IgD-negative memory B cell (primary cell): ENCODE measurements at regions not wholly inside any gene's neighbourhood (a gene's known extent, or its start where the extent isn't known, plus 50 kb on each side); places are given as distances from the start of the nearest gene placed in this dataset.
"Not testable (repeated sequence)": the region's sequence is repeated elsewhere in the genome, so short reads cannot be mapped to it uniquely, and the experiment has no call there.

ENCODE experiments used
- H3K27ac Mint-ChIP-seq, 3 donors: one replicate each; pipeline ENCODE4 v1.8.0; 2020 to 2022; ENCODE audit warnings: mild to moderate bottlenecking in 3 of 3, mixed read lengths in 3 of 3, moderate library complexity in 1 of 3
- H3K27me3 Mint-ChIP-seq: one replicate; pipeline ENCODE4 v1.8.0; 2021; ENCODE audit warnings: mixed read lengths
- H3K36me3 Mint-ChIP-seq: one replicate; pipeline ENCODE4 v1.8.0; 2020; ENCODE audit warnings: mild to moderate bottlenecking, mixed read lengths
- H3K4me1 Mint-ChIP-seq, 3 donors: one replicate each; pipeline ENCODE4 v1.8.0; 2020 to 2022; ENCODE audit warnings: mixed read lengths in 3 of 3, mild to moderate bottlenecking in 1 of 3
- H3K4me3 Mint-ChIP-seq, 4 donors: one replicate each; pipeline ENCODE4 v1.8.0; 2020 to 2022; ENCODE audit warnings: mild to moderate bottlenecking in 4 of 4, mixed read lengths in 4 of 4, moderate library complexity in 3 of 4
- H3K9me3 Mint-ChIP-seq, 3 donors: one replicate each; pipeline ENCODE4 v1.8.0; 2020 to 2021; ENCODE audit warnings: mixed read lengths in 3 of 3, mild to moderate bottlenecking in 1 of 3

DNA sequence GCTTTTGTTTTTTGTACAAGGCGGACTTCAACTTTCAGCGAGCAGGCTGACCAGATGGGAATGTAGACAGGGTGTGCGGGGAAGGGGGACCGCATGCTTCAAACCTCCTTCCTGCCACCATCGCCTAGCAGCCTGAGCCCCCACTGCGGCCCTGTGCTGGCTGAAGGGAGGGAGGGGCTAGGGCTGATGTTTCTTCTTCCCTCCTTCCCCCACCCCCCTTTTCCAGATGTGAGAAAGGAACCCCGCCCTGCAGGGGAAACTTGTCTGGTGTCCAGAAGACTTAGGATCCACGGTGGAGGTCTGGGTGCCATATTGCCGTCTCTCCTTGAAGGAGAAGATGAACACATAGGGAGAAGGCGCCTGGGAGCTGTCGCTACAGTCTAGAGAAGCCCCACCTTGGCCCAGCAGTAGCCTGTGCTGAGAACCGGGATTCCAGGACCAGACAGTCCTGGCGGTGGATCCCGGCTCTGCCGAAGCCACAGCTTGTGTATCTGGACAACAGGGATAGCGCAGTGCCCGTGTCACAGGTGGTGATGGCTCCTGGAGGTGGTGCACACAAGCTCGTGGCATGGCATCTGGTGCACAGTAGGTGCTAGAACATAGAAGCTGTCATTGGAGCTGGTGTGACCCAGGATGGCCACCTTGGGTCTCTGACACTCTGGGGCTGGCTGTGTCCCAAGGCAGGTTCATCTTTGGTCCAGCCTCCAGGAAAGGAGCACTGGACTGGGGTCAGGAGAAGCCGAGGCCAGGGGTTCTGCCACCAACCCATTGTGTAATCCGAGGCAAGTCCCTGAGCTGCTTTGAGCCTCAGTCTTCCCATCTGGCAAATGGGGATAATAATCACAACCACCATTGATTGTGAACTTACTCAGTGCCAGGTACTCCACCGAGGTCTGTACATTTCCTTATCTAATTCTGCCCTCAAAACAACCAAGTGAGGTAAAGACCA, 205.6 kb downstream of the C9orf50 start:
- Mint-ChIP-seq H3K9me3 (peaks cover 2 to 5% (median 3%) of the 10 kb centered on the region in 3 donors), H3K36me3 (no peaks in the 10 kb centered on the region), H3K4me3 (peak overlapping the region in 2 of 4 donors; percentile 17 to 98), H3K4me1 (peaks cover 6 to 19% (median 16%) of the 10 kb centered on the region in 3 donors), H3K27me3 (no peaks in the 10 kb centered on the region), H3K27ac (peak overlapping the region; percentile 16 to 100 (median 99))

- Mint-ChIP-seq H3K27ac (peak overlapping the region; percentile 95 to 100 (median 99)), H3K4me3 (peak overlapping the region; percentile 76 to 98 (median 92)), H3K4me1 (peaks cover 6 to 18% (median 17%) of the 10 kb centered on the region in 3 donors), H3K36me3 (no peaks in the 10 kb centered on the region), H3K9me3 (peaks cover 2 to 5% (median 2%) of the 10 kb centered on the region in 3 donors), H3K27me3 (no peaks in the 10 kb centered on the region)
Observed at GRCh38 chr9:129414377-129414992, 206.4 kb downstream of the C9orf50 start.

GRCh38 chr9:129413537-129414376, 207.1 kb downstream of the C9orf50 start:
- Mint-ChIP-seq H3K27ac (peak overlapping the region; percentile 99 to 100 (median 100)), H3K9me3 (peaks cover 0 to 5% (median 2%) of the 10 kb centered on the region in 3 donors), H3K27me3 (no peaks in the 10 kb centered on the region), H3K36me3 (no peaks in the 10 kb centered on the region), H3K4me3 (peak overlapping the region; percentile 84 to 98 (median 92)), H3K4me1 (peaks cover 6 to 18% (median 14%) of the 10 kb centered on the region in 3 donors)

GRCh38 chr9:129412814-129413536, 207.9 kb downstream of the C9orf50 start:
- Mint-ChIP-seq H3K27ac (peak overlapping the region; percentile 99 to 100 (median 100)), H3K27me3 (peaks cover 1% of the 10 kb centered on the region), H3K4me3 (peak overlapping the region; percentile 84 to 98 (median 92)), H3K4me1 (peaks cover 8 to 18% (median 14%) of the 10 kb centered on the region in 3 donors), H3K9me3 (peaks cover 0 to 5% (median 2%) of the 10 kb centered on the region in 3 donors), H3K36me3 (no peaks in the 10 kb centered on the region)

DNA sequence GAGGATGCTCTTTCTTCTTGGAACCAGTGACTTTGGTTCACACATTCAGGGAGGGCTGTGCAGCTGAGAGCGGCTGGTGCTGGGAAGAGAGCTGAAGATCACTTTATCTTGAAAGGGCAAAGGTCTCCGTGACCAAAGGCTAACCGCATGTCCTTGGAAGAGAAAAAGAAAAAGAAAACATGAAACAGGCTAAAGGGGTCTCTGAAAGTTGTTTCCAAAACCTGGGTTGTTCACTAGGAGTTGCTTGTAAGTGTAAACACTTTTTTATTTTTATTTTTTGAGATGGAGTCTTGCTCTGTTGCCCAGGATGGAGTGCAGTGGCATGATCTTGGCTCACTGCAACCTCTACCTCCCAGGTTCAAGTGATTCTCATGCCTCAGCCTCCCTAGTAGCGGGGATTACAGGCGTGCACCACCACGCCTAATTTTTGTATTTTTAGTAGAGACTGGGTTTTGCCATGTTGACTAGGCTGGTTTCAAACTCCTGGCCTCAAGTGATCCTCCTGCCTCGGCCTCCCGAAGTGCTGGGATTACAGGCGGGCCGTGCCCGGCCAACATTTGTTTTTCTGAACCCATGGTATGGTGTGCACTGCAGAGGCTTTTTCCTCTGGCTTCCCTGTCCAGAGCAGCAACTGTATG, 208.6 kb downstream of the C9orf50 start:
- Mint-ChIP-seq H3K4me1 (peaks cover 8 to 19% (median 14%) of the 10 kb centered on the region in 3 donors), H3K4me3 (peak overlapping the region; percentile 84 to 98 (median 92)), H3K27ac (peak overlapping the region; percentile 99 to 100 (median 100))
- H3K36me3 Mint-ChIP-seq, H3K9me3 Mint-ChIP-seq, H3K27me3 Mint-ChIP-seq: not testable (repeated sequence)

DNA sequence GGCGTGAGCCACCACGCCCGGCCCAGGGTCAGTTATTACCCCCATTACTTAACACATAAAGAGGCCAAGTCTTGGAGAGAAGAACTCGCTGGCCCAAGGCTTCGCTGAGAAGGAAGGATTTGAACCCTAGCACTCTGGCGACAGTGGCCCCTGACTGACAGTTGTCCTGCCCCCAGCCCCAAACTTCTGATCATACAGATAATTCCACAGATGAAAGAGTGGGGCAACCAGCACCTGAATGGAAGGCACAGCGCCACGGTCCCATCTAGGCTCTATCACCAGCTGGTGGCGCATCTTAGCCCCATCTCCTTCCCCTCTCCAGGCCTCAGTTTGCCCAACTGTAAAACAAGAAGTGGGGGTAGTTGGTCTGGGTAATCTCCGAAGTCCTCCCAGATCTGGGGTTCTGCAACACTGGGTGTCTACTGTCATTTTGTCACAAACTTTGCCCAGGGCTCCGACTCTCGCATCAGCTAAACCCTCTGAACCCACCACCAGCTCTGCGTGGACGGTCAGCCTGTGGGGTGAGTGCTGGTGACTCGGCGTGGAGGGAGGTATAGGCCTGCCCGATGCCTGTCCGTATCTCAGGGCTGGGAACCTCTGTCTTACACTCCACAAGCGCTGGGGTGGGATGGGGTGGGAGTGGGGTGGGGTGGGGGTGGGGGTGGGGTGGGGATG, 209.3 kb downstream of the C9orf50 start:
- peaks cover 10 to 16% (median 15%) of the 10 kb centered on the region in 3 donors for H3K4me1 Mint-ChIP-seq
- no peaks in the 10 kb centered on the region for H3K36me3 Mint-ChIP-seq
- H3K27me3 Mint-ChIP-seq, result peaks cover 4% of the 10 kb centered on the region
- peak overlapping the region in 2 of 3 donors; percentile 94 to 99 for H3K27ac Mint-ChIP-seq
- H3K9me3 Mint-ChIP-seq, result peaks cover 0 to 5% (median 2%) of the 10 kb centered on the region in 3 donors
- H3K4me3 Mint-ChIP-seq, result peak overlapping the region in 1 of 4 donors; percentile 98

- no peaks in the 10 kb centered on the region for H3K36me3 Mint-ChIP-seq
- H3K27me3 Mint-ChIP-seq, result peaks cover 8% of the 10 kb centered on the region
- peak overlapping the region in 2 of 3 donors; percentile 94 to 99 for H3K27ac Mint-ChIP-seq
- H3K9me3 Mint-ChIP-seq, result peaks cover 0 to 5% (median 2%) of the 10 kb centered on the region in 3 donors
- H3K4me3 Mint-ChIP-seq, result peak overlapping the region in 2 of 4 donors; percentile 48 to 52
- H3K4me1 Mint-ChIP-seq, result peaks cover 15 to 18% (median 16%) of the 10 kb centered on the region in 3 donors
Observed at GRCh38 chr9:129410226-129410625, 210.7 kb downstream of the C9orf50 start.

DNA sequence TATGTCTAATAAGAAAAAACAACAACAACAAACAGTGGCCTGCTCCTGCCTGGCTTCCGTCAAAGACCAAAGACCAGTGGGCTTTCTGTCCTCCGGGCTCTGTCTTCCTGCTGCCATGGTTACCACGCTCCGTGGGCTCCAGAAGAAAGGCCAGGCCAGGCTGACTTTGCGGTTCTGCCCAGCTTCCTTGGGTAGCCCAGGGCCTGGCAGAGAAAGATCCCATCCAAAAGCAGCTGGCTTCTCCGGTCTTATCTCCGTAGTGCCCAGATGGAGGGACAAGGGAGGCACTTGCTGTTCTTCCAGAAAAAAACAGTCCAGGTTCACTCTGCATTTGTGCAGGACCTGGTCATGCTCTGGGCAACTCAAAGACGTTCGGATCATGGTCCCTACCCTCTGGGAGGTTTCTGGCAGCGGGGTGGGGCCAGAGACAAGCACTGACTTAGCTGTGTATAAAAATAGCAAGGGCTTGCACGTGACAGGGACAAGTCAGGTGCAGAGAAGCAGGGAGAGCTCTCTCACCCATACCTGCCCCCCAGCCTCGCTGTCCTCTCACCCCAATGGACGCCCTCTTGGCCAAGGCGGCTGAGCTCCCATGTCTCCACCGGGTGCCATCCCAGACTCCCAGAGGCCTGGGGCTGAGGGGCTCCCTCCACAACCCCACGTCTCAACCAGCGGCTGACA, 212.2 kb downstream of the C9orf50 start:
- peaks cover 0 to 5% (median 2%) of the 10 kb centered on the region in 3 donors for H3K9me3 Mint-ChIP-seq
- H3K27ac Mint-ChIP-seq, result peak overlapping the region in 1 of 3 donors; percentile 43
- H3K4me1 Mint-ChIP-seq, result peaks cover 11 to 13% (median 12%) of the 10 kb centered on the region in 3 donors
- peak overlapping the region in 1 of 4 donors; percentile 7 for H3K4me3 Mint-ChIP-seq
- peaks cover 8% of the 10 kb centered on the region for H3K27me3 Mint-ChIP-seq
- no peaks in the 10 kb centered on the region for H3K36me3 Mint-ChIP-seq

- peak overlapping the region in 2 of 3 donors; percentile 43 to 90 for H3K27ac Mint-ChIP-seq
- peaks cover 0 to 5% (median 2%) of the 10 kb centered on the region in 3 donors for H3K9me3 Mint-ChIP-seq
- no peaks in the 10 kb centered on the region for H3K36me3 Mint-ChIP-seq
- peaks cover 6 to 12% (median 11%) of the 10 kb centered on the region in 3 donors for H3K4me1 Mint-ChIP-seq
- peak overlapping the region in 1 of 4 donors; percentile 7 for H3K4me3 Mint-ChIP-seq
- H3K27me3 Mint-ChIP-seq, result peaks cover 8% of the 10 kb centered on the region
Observed at GRCh38 chr9:129407905-129408452, 212.9 kb downstream of the C9orf50 start.

DNA sequence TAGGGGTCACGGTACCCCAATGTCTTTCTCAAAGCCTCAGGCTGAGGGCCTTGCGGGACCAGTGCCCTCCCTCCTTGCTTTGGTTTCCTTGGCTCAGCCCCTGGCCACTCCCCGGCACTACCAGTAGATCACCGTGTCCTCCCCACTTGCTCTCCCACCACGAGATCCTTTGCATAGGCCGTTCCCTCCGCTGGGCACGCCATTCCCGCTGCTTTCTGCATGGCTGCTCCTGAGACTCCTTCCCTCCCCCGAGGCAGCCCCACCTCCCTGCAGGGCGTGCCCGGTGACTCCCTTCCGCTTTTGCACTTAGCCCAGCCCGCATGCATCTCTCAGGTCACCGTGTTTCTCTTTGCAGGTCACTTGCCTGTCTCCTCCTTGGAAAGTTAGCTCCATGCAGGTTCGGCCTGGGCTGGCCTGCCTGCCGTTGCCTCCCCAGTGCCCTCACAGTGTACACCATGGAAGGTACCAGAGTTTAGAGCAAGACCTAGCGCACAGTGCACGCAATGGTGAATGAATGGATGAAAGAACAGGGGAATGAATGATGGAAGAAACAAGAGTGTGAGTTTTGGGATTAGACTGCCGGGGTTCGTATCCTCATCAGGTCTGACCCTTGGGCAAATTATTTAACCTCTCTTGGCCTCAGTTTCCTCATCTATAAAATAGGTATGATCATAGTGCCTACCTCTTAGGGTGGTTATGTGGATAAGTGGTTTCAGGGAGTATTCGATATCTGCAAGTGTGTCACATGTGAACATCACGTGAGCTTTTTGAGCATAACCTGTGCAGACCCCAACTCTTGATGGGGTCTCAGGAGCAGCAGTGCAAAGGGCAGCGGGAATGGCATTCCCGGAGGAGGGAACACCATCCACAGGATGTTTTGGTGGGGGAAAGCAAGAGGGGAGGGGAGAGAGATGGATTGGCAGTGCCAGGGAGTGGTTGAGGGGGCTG, 214.3 kb downstream of the C9orf50 start:
- H3K4me1 Mint-ChIP-seq, result peaks cover 4 to 12% (median 11%) of the 10 kb centered on the region in 3 donors
- H3K36me3 Mint-ChIP-seq, result no peaks in the 10 kb centered on the region
- H3K4me3 Mint-ChIP-seq, result peak overlapping the region in 3 of 4 donors; percentile 15 to 93 (median 68)
- H3K27me3 Mint-ChIP-seq, result peaks cover 8% of the 10 kb centered on the region
- peak overlapping the region in 2 of 3 donors; percentile 5 to 43 for H3K27ac Mint-ChIP-seq
- H3K9me3 Mint-ChIP-seq, result peaks cover 0 to 5% (median 2%) of the 10 kb centered on the region in 3 donors

- Mint-ChIP-seq H3K27me3 (peaks cover 8% of the 10 kb centered on the region), H3K4me1 (peaks cover 4 to 11% (median 11%) of the 10 kb centered on the region in 3 donors), H3K36me3 (no peaks in the 10 kb centered on the region), H3K9me3 (peaks cover 0 to 4% (median 2%) of the 10 kb centered on the region in 3 donors), H3K4me3 (no peak overlapping the region), H3K27ac (peak overlapping the region in 2 of 3 donors; percentile 5 to 43)
Observed at GRCh38 chr9:129405827-129406213, 215.1 kb downstream of the C9orf50 start.
